ENCODE measurements at regions not wholly inside any gene's neighbourhood (a gene's known extent, or its start where the extent isn't known, plus 50 kb on each side); places are given as distances from the start of the nearest gene placed in this dataset.
"Not testable (repeated sequence)": the region's sequence is repeated elsewhere in the genome, so short reads cannot be mapped to it uniquely, and the experiment has no call there.

- TF ChIP-seq POLR2AphosphoS5 (IDR thresholded peaks at IDR 0.05; ENCODE audit: insufficient read depth in 1 of 2, low read depth in 1 of 2) (no peak), POLR2A (IDR thresholded peaks at IDR 0.05) (no peak)
- TF ChIP-seq, protein P1, sequence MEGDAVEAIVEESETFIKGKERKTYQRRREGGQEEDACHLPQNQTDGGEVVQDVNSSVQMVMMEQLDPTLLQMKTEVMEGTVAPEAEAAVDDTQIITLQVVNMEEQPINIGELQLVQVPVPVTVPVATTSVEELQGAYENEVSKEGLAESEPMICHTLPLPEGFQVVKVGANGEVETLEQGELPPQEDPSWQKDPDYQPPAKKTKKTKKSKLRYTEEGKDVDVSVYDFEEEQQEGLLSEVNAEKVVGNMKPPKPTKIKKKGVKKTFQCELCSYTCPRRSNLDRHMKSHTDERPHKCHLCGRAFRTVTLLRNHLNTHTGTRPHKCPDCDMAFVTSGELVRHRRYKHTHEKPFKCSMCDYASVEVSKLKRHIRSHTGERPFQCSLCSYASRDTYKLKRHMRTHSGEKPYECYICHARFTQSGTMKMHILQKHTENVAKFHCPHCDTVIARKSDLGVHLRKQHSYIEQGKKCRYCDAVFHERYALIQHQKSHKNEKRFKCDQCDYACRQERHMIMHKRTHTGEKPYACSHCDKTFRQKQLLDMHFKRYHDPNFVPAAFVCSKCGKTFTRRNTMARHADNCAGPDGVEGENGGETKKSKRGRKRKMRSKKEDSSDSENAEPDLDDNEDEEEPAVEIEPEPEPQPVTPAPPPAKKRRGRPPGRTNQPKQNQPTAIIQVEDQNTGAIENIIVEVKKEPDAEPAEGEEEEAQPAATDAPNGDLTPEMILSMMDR (IDR thresholded peaks at IDR 0.05), result no peak
- H3K4me1 ChIP-seq, result no peaks in the 10 kb centered on the region
- no peak overlapping the region for H3K27ac ChIP-seq
- intact Hi-C loops (cut with DNase I), result no loop called here
- H3K9me3 ChIP-seq, result no peaks in the 10 kb centered on the region
- H3K27me3 ChIP-seq, result no peaks in the 10 kb centered on the region
- H3K36me3 ChIP-seq, result no peaks in the 10 kb centered on the region
- no peak for DNase-seq (ENCODE audit: extremely low spot score in 2 of 2)
- H3K4me3 ChIP-seq, result no peak overlapping the region
Observed at GRCh38 chr6:137630666-137631065, 136.5 kb upstream of the OLIG3 start.

- H3K27ac ChIP-seq, result no peak overlapping the region
- no peaks in the 10 kb centered on the region for H3K9me3 ChIP-seq
- H3K36me3 ChIP-seq, result no peaks in the 10 kb centered on the region
- no peaks in the 10 kb centered on the region for H3K4me1 ChIP-seq
- intact Hi-C loops (cut with DNase I), result no loop called here
- DNase-seq (ENCODE audit: extremely low spot score in 2 of 2), result no peak
- H3K4me3 ChIP-seq, result no peak overlapping the region
- TF ChIP-seq POLR2A (IDR thresholded peaks at IDR 0.05), result no peak
- no peak for TF ChIP-seq POLR2AphosphoS5 (IDR thresholded peaks at IDR 0.05; ENCODE audit: insufficient read depth in 1 of 2, low read depth in 1 of 2)
- TF ChIP-seq, protein P1 (IDR thresholded peaks at IDR 0.05), result no peak
- H3K27me3 ChIP-seq, result no peaks in the 10 kb centered on the region
Observed at GRCh38 chr6:137631323-137631722, 137.1 kb upstream of the OLIG3 start.

GRCh38 chr6:137634177-137634576, 140.0 kb upstream of the OLIG3 start:
- H3K27ac ChIP-seq; H3K4me1 ChIP-seq; H3K27me3 ChIP-seq; H3K36me3 ChIP-seq; DNase-seq (ENCODE audit: extremely low spot score in 2 of 2); H3K4me3 ChIP-seq; H3K9me3 ChIP-seq; intact Hi-C loops (cut with DNase I): not testable (repeated sequence)

GRCh38 chr6:137637121-137637520, 142.9 kb upstream of the OLIG3 start:
- no peaks in the 10 kb centered on the region for H3K36me3 ChIP-seq
- H3K27me3 ChIP-seq, result no peaks in the 10 kb centered on the region
- peaks cover 8% of the 10 kb centered on the region for H3K4me1 ChIP-seq
- no peak overlapping the region for H3K27ac ChIP-seq
- no peak overlapping the region for H3K4me3 ChIP-seq
- intact Hi-C loops (cut with DNase I), result no loop called here
- no peak for TF ChIP-seq POLR2AphosphoS5 (IDR thresholded peaks at IDR 0.05; ENCODE audit: insufficient read depth in 1 of 2, low read depth in 1 of 2)
- no peak for TF ChIP-seq POLR2A (IDR thresholded peaks at IDR 0.05)
- TF ChIP-seq, protein P1 (IDR thresholded peaks at IDR 0.05), result no peak
- no peaks in the 10 kb centered on the region for H3K9me3 ChIP-seq
- no peak for DNase-seq (ENCODE audit: extremely low spot score in 2 of 2)

DNA sequence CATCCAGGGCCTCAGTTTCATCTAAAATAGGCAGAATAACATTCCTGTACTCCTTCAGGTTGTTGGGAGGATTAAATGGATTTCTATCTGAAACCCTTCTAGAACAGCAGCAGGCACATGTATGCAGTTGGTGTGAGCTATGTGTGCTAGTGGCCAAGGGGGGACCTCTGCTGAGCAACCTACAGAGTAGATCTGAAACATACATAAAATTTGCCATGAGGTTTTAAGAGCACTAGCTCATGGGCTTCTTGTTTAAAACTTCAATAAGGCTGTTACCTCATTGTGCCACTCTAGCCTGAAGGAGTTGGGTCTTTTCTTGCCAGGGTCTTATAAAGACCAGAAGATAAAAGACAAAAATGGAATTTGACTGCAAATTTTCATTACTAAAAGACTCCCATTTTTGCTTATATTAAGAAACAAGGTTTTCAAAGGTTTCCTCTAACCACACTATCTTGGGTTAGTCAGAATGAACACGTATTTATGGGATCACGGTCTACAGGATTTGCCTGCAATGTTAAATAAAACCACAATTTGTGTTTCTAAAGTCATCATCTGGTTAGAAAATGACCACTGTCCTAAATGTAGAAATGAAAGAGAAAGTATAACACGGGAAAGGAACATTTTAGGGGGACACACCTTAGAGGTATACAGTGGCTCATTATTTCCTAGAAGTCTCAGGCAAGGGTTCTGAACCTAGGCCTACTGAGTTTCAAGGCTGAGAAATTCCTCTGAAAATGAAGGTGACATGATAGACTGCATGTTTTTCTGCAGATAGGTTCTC, 144.9 kb upstream of the OLIG3 start:
- intact Hi-C loops (cut with DNase I), result no loop called here

More for the DNA sequence above, 144.9 kb upstream of the OLIG3 start:
- Histone ChIP-seq H3K27me3 (no peaks in the 10 kb centered on the region), H3K4me1 (peaks cover 8% of the 10 kb centered on the region), H3K4me3 (no peak overlapping the region), H3K36me3 (no peaks in the 10 kb centered on the region), H3K27ac (no peak overlapping the region), H3K9me3 (no peaks in the 10 kb centered on the region)
- TF ChIP-seq, protein P1 (IDR thresholded peaks at IDR 0.05), result no peak
- TF ChIP-seq POLR2A (IDR thresholded peaks at IDR 0.05), result no peak
- TF ChIP-seq POLR2AphosphoS5 (IDR thresholded peaks at IDR 0.05; ENCODE audit: insufficient read depth in 1 of 2, low read depth in 1 of 2), result no peak
- DNase-seq (ENCODE audit: extremely low spot score in 2 of 2), result no peak

All from vagina (tissue), 2 donors.